HG03175 (cell line): ENCODE measurements at regions not wholly inside any gene's neighbourhood (a gene's known extent, or its start where the extent isn't known, plus 50 kb on each side); places are given as distances from the start of the nearest gene placed in this dataset.
"Not testable (repeated sequence)": the region's sequence is repeated elsewhere in the genome, so short reads cannot be mapped to it uniquely, and the experiment has no call there.

Experiments
- ATAC-seq: cut with Tn5 transposase; IDR thresholded peaks from one replicate; pipeline ENCODE4 v1.9.1; 2021; ENCODE audit warnings: mild to moderate bottlenecking, moderate library complexity; ENCODE audit not compliant: unreplicated experiment

DNA sequence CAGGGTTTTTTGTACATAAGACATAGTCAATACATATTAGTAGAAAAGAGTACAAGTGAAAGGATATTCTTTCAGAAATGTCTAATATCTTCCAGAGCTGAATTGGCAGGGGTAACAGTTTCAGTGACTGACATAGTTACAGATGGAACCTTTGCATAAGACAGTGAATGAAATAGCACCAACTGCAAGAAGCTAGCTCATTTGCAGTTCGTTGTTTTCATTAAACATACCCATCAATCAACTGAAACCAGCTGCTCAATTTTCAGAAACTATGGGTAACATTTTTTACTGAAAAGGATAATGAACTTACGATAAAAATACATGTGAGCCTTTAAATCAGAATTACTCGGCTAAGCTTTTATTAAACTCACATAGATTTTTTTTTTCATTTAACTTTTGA lies 93.9 kb upstream of the EPHA3 start:
- ATAC-seq, result no peak

DNA sequence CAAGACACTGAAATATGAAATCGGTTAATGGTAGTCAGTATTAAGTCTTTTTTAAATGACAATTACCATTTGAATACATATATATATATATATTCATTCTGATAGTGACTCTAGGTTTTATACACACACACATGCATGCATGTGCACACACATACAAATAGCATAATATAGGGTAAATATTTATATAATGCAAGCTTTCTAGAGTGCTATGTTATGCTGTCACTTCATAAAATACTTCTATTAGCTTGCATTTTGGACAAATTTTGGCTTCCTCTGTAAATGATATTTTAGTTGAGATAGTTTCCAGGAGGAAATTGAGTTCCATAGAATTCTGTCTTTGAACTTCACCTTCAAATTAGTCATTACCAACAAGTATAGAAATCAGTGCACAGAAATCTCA lies 89.9 kb upstream of the EPHA3 start:
- ATAC-seq, result no peak

GRCh38 chr3:89025185-89025584 lies 82.2 kb upstream of the EPHA3 start:
- no peak for ATAC-seq

- no peak for ATAC-seq
These were observed 74.9 kb upstream of the EPHA3 start for GRCh38 chr3:89032346-89033013.

DNA sequence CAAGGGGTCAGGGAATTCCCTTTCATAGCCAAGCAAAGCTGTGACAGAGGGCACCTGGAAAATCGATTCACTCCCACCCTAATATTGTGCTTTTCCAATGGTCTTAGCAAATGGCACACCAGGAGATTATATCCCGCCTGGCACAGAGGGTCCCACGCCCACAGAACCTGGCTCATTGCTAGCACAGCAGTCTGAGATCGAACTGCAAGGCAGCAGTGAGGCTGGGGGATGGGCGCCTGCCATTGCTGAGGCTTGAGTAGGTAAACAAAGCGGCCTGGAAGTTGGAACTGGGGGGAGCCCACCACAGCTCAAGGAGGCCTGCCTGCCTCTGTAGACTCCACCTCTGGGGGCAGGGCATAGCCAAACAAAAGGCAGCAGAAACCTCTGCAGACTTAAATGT lies 72.7 kb upstream of the EPHA3 start:
- ATAC-seq, result not testable (repeated sequence)

DNA sequence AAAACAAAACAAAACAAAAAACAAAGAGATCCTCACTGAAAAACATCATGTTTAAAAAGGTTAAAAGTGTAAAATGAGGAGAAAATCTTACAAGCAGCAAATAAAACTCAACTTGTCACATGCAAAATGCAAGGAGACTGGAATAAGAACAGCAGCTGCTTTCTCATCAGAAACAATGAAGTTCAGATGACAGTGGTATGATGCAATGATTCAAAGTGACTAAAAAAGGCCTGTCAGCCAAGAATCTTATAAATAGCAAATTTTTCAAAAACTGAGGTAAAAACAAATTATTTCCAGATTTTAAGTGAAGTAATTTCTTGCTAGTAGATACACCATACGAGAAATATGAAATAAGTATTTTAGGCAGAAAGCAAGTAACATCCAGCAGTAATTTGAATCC lies 68.6 kb upstream of the EPHA3 start:
- ATAC-seq, result no peak

DNA sequence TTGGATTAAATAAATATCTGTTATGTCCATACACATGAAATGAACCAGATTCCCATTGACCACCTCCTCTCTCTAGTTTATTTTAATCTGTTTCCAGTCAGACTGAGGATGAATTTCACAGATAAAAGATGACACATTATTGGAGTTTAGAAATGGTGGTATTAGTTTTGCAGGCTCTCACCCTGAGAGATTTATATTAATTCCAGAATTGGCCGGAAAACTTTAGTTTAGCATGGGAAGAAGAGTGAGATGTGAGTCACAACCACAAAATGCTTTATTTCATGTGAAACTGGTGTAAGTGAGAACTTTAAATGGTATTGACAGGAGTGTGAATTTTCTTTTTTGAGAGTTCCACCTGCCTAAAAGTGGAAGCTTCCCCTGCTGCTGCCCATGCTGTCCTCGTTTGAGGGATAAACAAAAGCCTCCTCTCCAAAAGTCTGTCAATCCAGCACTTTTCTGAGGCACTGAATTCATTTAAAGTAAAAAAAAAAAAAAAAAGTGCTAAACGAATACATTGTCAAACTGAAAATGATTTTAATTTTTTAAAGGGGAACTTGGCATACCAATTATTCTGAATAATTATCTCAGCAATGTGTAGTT lies 65.1 kb upstream of the EPHA3 start:
- no peak for ATAC-seq

DNA sequence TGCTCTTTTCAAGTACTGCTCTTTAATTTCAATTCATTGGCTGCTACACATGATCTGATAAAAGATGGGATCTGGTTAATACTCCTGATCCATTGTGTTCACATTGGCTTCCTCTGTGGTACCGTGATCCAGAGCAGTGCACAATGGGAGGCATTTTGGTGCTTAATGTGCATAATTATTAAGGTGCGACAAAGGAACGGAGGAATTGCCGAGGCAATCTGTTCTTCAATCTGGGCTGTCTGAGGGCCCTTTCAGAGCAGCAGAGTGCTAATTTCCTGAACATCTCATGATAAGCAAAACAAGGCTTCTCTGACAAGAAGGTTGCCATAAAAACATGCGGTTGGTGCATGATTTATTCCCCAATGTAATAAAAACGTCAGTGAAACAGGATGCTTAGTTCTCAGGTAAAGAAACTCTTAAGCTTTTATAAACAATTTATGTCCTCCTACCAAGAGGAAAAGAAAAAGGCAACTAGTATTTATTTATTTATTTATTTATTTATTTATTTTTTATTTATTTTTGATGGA lies 64.0 kb upstream of the EPHA3 start:
- ATAC-seq, result no peak

DNA sequence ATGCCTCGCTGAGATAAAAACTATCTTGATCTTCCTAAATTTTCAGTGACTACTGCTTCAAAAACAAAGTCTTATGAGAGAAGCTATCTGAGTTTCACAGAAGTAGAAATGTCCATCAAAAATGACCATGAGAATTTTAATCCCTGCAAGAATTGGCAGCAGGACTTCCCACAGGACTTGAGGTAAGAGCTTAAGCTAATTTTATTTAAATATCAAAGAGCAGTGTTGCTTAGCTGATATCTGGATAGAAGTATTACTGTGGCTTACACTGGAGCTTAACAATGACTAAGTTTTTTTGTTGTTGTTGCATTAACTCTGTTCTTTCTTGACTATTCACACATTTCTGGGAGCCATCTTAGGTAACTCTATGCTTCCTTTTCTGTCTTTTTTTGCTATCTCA lies 60.8 kb upstream of the EPHA3 start:
- no peak for ATAC-seq

DNA sequence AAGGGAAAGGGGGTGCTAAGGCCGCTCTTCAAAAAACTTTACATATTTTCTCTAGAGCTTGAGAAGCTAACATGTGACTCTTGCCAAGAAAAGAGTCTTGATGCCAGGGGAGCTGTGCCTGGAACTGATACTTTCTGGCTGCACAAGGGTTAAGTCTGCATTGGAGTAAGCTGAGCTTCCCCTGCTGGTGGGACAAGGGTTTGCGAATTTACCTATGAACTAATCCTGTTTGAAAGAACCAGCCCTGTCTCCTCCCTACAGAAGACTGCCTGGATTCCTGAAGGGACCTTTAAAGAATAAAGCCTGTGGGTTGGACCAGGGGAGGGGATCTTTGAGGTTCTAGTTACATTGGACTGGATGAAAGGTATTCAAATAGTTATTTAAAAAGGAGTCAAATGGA lies 58.3 kb upstream of the EPHA3 start:
- no peak for ATAC-seq

DNA sequence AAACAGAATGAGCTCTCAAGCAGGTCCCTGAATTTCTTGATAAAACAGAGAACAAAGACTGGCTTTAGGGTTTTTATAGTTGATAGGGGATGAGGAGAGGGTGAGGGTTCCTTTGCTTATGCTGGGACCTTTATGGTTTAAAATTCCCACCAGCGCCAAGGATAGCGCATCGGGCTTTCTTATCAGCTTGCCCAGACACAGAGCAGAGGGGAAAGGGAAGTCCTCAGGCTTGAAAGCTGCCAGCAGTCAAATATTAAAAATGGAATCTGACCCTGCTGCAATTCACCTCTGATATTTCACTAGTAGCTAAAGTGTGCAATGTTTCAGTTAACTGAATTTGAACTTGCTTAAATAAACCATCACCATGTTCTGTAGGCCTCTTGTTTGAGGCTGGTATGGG lies 55.0 kb upstream of the EPHA3 start:
- ATAC-seq, result no peak

DNA sequence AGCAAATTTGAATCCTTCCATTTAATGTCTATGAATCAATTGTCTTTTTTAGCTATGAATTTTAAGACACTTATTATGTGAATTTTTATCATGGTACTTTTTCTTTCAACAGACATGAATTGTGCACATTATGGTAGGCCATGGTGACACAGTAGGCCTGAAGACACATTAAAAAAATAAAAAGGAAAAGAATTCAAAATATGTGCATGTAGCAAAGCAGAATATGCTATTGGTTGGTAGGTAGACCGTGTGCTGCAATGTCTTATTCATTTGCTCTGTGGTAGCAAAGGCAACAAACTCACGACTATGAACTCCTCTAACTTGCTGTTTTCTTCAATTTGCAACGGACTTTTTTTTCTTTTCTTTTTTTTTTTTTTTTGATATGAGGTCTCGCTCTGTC lies 50.0 kb upstream of the EPHA3 start:
- ATAC-seq, result no peak
